Naive thymus-derived CD4-positive, alpha-beta T cell (primary cell): ENCODE measurements at regions not wholly inside any gene's neighbourhood (a gene's known extent, or its start where the extent isn't known, plus 50 kb on each side); places are given as distances from the start of the nearest gene placed in this dataset.

Experiments used
- ATAC-seq: fragments of 150-1000 bp; cut with Tn5 transposase; 2 replicates; pipeline ENCODE4 v1.10.0; 2021; ENCODE audit warnings: mild to moderate bottlenecking, moderate library complexity
- CTCF ChIA-PET: fragments of 350-600 bp; sonication (Branson Sonifier 250); formaldehyde crosslinking; loops from one replicate; lab custom pipeline; 2021; ENCODE audit warnings: antibody characterized with exemption; lab: Charles Lee
- POLR2A ChIA-PET: fragments of 350-600 bp; sonication (Branson Sonifier 250); formaldehyde crosslinking; loops from one replicate; lab custom pipeline; 2021; ENCODE audit warnings: antibody characterized with exemption, inconsistent platforms; lab: Charles Lee
- DNase-seq, 9 donors: peaks; one replicate each; pipeline versions ENCODE4 v3.0.0 to v3.0.0-alpha.2; 2020 to 2022; ENCODE audit warnings: mixed read lengths in 1 of 9
- H3K27ac ChIP-seq: one replicate; pipeline ENCODE4 v1.7.0; 2013; ENCODE audit warnings: mild to moderate bottlenecking, low read depth, low read length, moderate library complexity
- H3K27me3 ChIP-seq, 2 donors: one replicate each; pipeline ENCODE4 v1.7.0; 2013; ENCODE audit warnings: low read length in 2 of 2, mild to moderate bottlenecking in 2 of 2, moderate library complexity in 2 of 2; ENCODE audit not compliant: control insufficient read depth in 2 of 2, insufficient read depth in 2 of 2
- H3K36me3 ChIP-seq, 3 experiments: 1 replicate in 2 of 3; 2 replicates in 1 of 3; pipeline ENCODE4 v1.7.0; 2013; ENCODE audit warnings: low read length in 3 of 3, mild to moderate bottlenecking in 3 of 3, moderate library complexity in 1 of 3; ENCODE audit not compliant: insufficient read depth in 3 of 3, control insufficient read depth in 2 of 3
- H3K4me1 ChIP-seq, 2 donors: one replicate each; pipeline ENCODE4 v1.7.0; 2013; ENCODE audit warnings: low read length in 2 of 2, mild to moderate bottlenecking in 2 of 2, moderate library complexity in 1 of 2; ENCODE audit not compliant: control insufficient read depth in 2 of 2, insufficient read depth in 2 of 2
- H3K4me3 ChIP-seq: 2 replicates; pipeline ENCODE4 v1.7.0; 2013; ENCODE audit warnings: mild to moderate bottlenecking, low read length
- H3K9me3 ChIP-seq, 3 experiments: 1 replicate in 2 of 3; 2 replicates in 1 of 3; pipeline ENCODE4 v1.7.0; 2013; ENCODE audit warnings: low read length in 3 of 3; ENCODE audit not compliant: control insufficient read depth in 2 of 3
- H3K27ac Mint-ChIP-seq, 9 donors: one replicate each; pipeline ENCODE4 v1.8.0; 2020 to 2022; ENCODE audit warnings: mixed read lengths in 9 of 9, mild to moderate bottlenecking in 8 of 9, moderate library complexity in 5 of 9, inconsistent platforms in 2 of 9
- H3K27me3 Mint-ChIP-seq, 5 donors: one replicate each; pipeline ENCODE4 v1.8.0; 2021 to 2022; ENCODE audit warnings: mixed read lengths in 5 of 5, mild to moderate bottlenecking in 1 of 5
- H3K36me3 Mint-ChIP-seq, 5 donors: one replicate each; pipeline ENCODE4 v1.8.0; 2020 to 2022; ENCODE audit warnings: mixed read lengths in 5 of 5, mild to moderate bottlenecking in 3 of 5, inconsistent platforms in 1 of 5
- H3K4me1 Mint-ChIP-seq, 7 donors: one replicate each; pipeline ENCODE4 v1.8.0; 2020 to 2022; ENCODE audit warnings: mixed read lengths in 7 of 7, mild to moderate bottlenecking in 3 of 7, inconsistent platforms in 1 of 7
- H3K4me3 Mint-ChIP-seq, 10 donors: one replicate each; pipeline ENCODE4 v1.8.0; 2020 to 2022; ENCODE audit warnings: mild to moderate bottlenecking in 10 of 10, mixed read lengths in 10 of 10, moderate library complexity in 6 of 10, inconsistent platforms in 2 of 10
- H3K9me3 Mint-ChIP-seq, 11 donors: one replicate each; pipeline ENCODE4 v1.8.0; 2020 to 2022; ENCODE audit warnings: mixed read lengths in 11 of 11, mild to moderate bottlenecking in 4 of 11, inconsistent platforms in 1 of 11, moderate library complexity in 1 of 11
- intact Hi-C, 2 donors: fragments of 100-400 bp; cut with micrococcal nuclease; formaldehyde crosslinking; loops; one replicate each; pipeline ENCODE4 v1.15.1; 2023

DNA sequence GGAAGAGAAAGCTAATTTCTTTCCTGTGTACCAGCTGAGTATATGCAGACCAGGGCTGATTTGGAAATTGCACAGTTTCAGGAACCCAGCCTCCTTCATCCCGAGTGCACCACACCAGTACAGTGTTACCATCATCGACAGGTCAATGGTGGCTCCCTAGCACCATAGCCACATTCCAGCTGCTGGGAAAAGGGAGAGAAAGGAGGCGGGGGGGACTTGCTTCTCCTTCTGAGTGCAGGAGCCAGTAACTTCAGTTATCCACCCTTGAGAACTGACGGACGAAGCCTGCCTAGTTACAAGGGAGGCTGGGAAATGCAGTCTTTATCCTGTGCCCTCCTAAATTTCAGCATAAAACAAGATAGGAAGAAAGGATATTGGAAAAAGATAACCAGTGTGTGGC is 129.7 kb upstream of the PRICKLE2 start:
- Histone ChIP-seq H3K9me3 (no peaks in the 10 kb centered on the region), H3K4me1 (no peaks in the 10 kb centered on the region), H3K27me3 (no peaks in the 10 kb centered on the region), H3K4me3 (no peak overlapping the region), H3K27ac (no peak overlapping the region), H3K36me3 (no peaks in the 10 kb centered on the region)
- POLR2A ChIA-PET = no interaction called here
- Mint-ChIP-seq H3K27ac (peak overlapping the region in 7 of 9 donors; percentile 20 to 82 (median 43)), H3K4me3 (peak overlapping the region in 9 of 10 donors; percentile 36 to 84 (median 57)), H3K36me3 (peaks cover 0 to 7% (median 3%) of the 10 kb centered on the region in 5 donors), H3K4me1 (peaks cover 5 to 64% (median 18%) of the 10 kb centered on the region in 7 donors), H3K9me3 (peaks cover 0 to 13% (median 0%) of the 10 kb centered on the region in 11 donors), H3K27me3 (peaks cover 0 to 2% (median 0%) of the 10 kb centered on the region in 5 donors)
- CTCF ChIA-PET = no interaction called here
- DNase-seq = no peak
- intact Hi-C loops = no loop called here
- ATAC-seq = no peak

DNA sequence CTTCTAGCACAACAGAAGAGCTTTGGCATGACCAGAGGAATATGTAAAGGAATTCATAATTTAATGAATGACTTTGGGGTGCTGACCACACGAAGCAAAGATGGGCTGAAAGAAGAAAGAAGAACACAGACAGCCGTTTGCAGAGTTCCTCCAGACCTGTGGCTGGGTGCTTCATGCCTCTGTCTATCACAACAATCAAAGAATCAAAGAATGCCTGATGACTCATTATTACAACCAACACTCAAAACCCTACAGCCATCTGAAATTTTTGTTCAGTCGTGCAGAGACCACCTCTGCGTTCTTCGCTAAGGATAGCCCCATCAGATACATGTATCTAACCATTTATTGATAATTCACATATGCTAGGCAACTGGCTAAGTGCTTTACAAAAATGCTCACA is 129.0 kb upstream of the PRICKLE2 start:
- H3K4me3 ChIP-seq = no peak overlapping the region
- Mint-ChIP-seq H3K9me3 (peaks cover 0 to 13% (median 0%) of the 10 kb centered on the region in 11 donors), H3K4me3 (no peak overlapping the region), H3K4me1 (peaks cover 5 to 64% (median 18%) of the 10 kb centered on the region in 7 donors), H3K36me3 (peaks cover 0 to 7% (median 3%) of the 10 kb centered on the region in 5 donors), H3K27me3 (no peaks in the 10 kb centered on the region), H3K27ac (no peak overlapping the region)
- ATAC-seq (no peak), DNase-seq (no peak)
- ChIA-PET POLR2A (no interaction called here), CTCF (no interaction called here)
- no peak overlapping the region for H3K27ac ChIP-seq
- H3K9me3 ChIP-seq = no peaks in the 10 kb centered on the region
- no peaks in the 10 kb centered on the region for H3K27me3 ChIP-seq
- no peaks in the 10 kb centered on the region for H3K4me1 ChIP-seq
- H3K36me3 ChIP-seq = no peaks in the 10 kb centered on the region
- intact Hi-C loops = no loop called here

DNA sequence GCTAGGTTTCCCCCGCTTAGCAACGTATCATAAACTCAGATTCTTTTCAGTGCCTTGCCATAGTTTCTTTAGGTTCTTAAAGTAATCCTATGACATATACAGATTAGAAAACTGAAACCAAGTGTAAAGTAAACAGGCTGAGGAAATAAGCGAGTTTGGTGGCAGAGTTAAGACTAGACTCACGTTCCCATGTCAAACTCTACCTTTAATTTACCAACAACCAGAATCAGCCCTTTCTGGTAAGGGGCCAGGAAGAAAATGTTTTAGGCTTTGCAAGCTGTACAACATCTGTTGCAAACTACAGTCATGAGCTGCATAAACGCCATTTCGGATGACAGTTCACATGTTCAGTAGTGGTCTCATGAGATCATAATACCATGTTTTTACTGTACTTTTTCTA is 128.0 kb upstream of the PRICKLE2 start:
- intact Hi-C loops = no loop called here
- peaks cover 0 to 2% (median 0%) of the 10 kb centered on the region in 5 donors for H3K27me3 Mint-ChIP-seq
- H3K9me3 ChIP-seq = no peaks in the 10 kb centered on the region
- peaks cover 5 to 63% (median 18%) of the 10 kb centered on the region in 7 donors for H3K4me1 Mint-ChIP-seq
- no peak for ATAC-seq
- no peaks in the 10 kb centered on the region for H3K27me3 ChIP-seq
- H3K4me3 Mint-ChIP-seq = peak overlapping the region in 1 of 10 donors; percentile 24
- peaks cover 0 to 13% (median 0%) of the 10 kb centered on the region in 11 donors for H3K9me3 Mint-ChIP-seq
- H3K4me3 ChIP-seq = no peak overlapping the region
- no peak for DNase-seq
- H3K27ac ChIP-seq = no peak overlapping the region
- H3K4me1 ChIP-seq = no peaks in the 10 kb centered on the region
- CTCF ChIA-PET = no interaction called here
- H3K27ac Mint-ChIP-seq = no peak overlapping the region
- no peaks in the 10 kb centered on the region for H3K36me3 ChIP-seq
- POLR2A ChIA-PET = no interaction called here
- H3K36me3 Mint-ChIP-seq = peaks cover 0 to 7% (median 3%) of the 10 kb centered on the region in 5 donors

DNA sequence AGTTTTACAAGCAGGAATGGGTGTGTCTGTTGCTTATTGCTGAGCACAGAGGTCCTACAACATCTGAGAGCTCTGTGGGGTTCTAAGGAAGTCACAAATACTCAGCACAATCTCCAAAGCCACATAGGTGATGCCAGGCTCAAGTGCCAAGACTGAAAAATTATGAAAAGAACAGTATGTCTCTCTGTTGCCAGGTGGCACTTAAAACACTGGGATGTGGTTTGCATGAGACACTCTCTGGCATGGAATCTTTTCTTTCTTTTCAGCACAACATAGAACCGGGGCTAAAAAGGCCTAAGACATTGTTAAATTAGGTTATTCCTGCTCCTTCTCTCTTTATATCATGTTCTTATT is 127.3 kb upstream of the PRICKLE2 start:
- peaks cover 0 to 7% (median 0%) of the 10 kb centered on the region in 5 donors for H3K27me3 Mint-ChIP-seq
- POLR2A ChIA-PET = no interaction called here
- no peak for ATAC-seq

DNA sequence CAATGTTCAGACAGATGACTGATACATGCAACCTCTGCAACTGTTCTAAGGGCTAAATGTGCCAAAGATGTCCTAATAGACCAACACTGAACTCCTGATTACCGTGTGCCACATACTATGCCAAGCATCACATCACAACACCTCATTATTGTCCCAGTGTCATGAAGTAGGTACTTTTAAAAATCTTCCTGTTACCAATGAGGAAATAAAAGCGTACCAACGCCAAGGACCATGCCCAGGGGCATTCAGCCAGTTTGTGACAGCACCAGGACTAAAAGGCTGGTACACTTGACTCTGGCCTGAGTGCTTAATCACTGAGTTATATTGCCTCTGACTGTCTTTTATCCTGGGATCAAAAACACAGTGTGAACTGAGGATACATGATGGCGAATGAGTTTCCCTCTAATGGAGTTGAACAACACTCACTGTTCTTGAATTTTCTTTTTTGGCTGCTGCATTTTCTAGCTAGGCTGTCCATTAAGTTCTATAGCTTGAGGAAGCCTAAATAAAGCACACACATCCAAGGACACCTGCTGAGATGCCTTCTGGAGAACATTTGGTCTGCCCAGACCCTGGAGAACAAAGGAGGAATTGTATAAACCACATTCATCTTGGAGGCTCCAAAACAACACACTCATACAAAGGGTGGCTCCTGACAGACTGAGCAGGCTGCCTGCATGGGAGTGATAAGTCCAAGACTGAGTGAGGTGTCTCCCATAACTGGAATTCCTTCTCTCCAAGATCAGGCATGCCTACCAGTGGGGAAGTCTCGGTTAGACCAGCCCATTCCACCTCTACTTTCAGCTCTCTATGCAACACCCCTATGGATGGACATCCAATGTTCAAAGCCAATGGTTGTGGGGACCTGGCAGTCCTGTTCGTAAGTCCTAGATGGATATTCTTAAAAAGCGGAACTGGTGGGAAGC is 126.7 kb upstream of the PRICKLE2 start:
- no peak overlapping the region for H3K27ac ChIP-seq
- Mint-ChIP-seq H3K4me3 (peak overlapping the region in 1 of 10 donors; percentile 3), H3K27me3 (peaks cover 0 to 11% (median 0%) of the 10 kb centered on the region in 5 donors), H3K27ac (peak overlapping the region in 1 of 9 donors; percentile 42), H3K9me3 (peaks cover 0 to 8% (median 0%) of the 10 kb centered on the region in 11 donors), H3K36me3 (peaks cover 0 to 7% (median 3%) of the 10 kb centered on the region in 5 donors), H3K4me1 (peaks cover 5 to 50% (median 18%) of the 10 kb centered on the region in 7 donors)
- DNase-seq = no peak
- ATAC-seq = no peak
- no peak overlapping the region for H3K4me3 ChIP-seq
- H3K27me3 ChIP-seq = no peaks in the 10 kb centered on the region
- intact Hi-C loops = no loop called here
- no peaks in the 10 kb centered on the region for H3K36me3 ChIP-seq
- ChIA-PET POLR2A (no interaction called here), CTCF (no interaction called here)
- no peaks in the 10 kb centered on the region for H3K4me1 ChIP-seq
- no peaks in the 10 kb centered on the region for H3K9me3 ChIP-seq

More for the DNA sequence above, 127.3 kb upstream of the PRICKLE2 start:
- no peak overlapping the region for H3K27ac ChIP-seq
- H3K4me3 ChIP-seq = no peak overlapping the region
- DNase-seq = no peak
- no peaks in the 10 kb centered on the region for H3K36me3 ChIP-seq
- no peaks in the 10 kb centered on the region for H3K4me1 ChIP-seq
- peak overlapping the region in 1 of 10 donors; percentile 3 for H3K4me3 Mint-ChIP-seq
- peaks cover 0 to 7% (median 3%) of the 10 kb centered on the region in 5 donors for H3K36me3 Mint-ChIP-seq
- H3K4me1 Mint-ChIP-seq = peaks cover 5 to 57% (median 18%) of the 10 kb centered on the region in 7 donors
- H3K27me3 ChIP-seq = no peaks in the 10 kb centered on the region
- H3K9me3 Mint-ChIP-seq = peaks cover 0 to 13% (median 0%) of the 10 kb centered on the region in 11 donors
- no peaks in the 10 kb centered on the region for H3K9me3 ChIP-seq
- no peak overlapping the region for H3K27ac Mint-ChIP-seq
- CTCF ChIA-PET = no interaction called here
- intact Hi-C loops = no loop called here

DNA sequence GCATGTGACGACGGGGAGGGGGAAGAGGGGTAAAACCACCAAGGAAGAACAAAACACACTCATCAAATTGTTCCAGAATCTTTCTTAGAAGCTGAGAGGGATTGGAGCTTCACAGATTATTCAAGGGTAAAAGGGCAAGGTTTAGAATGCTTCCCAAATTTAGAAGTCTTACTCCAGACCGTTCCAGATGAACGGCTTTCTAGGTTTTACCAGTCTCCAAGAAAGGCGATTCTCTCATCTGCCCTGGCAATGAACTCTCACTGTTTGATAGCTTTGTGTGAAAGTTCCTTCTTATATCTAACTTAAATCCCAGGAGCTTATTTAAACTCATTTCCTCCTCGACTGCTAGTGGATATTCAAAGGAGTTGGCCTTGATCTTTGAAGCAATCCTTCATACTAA is 124.3 kb upstream of the PRICKLE2 start:
- ChIA-PET CTCF (no interaction called here), POLR2A (no interaction called here)
- H3K4me3 ChIP-seq = no peak overlapping the region
- Mint-ChIP-seq H3K27me3 (peaks cover 0 to 26% (median 5%) of the 10 kb centered on the region in 5 donors), H3K36me3 (peaks cover 0 to 1% (median 0%) of the 10 kb centered on the region in 5 donors), H3K9me3 (peaks cover 0 to 4% (median 0%) of the 10 kb centered on the region in 11 donors), H3K27ac (no peak overlapping the region), H3K4me3 (no peak overlapping the region), H3K4me1 (peaks cover 0 to 34% (median 0%) of the 10 kb centered on the region in 7 donors)
- no peak overlapping the region for H3K27ac ChIP-seq
- no peaks in the 10 kb centered on the region for H3K4me1 ChIP-seq
- no peak for ATAC-seq
- DNase-seq = no peak
- H3K27me3 ChIP-seq = no peaks in the 10 kb centered on the region
- no peaks in the 10 kb centered on the region for H3K36me3 ChIP-seq
- intact Hi-C loops = no loop called here
- no peaks in the 10 kb centered on the region for H3K9me3 ChIP-seq
